GM18873 (cell line): ENCODE measurements at regions not wholly inside any gene's neighbourhood (a gene's known extent, or its start where the extent isn't known, plus 50 kb on each side); places are given as distances from the start of the nearest gene placed in this dataset.

Source experiments
- ATAC-seq: cut with Tn5 transposase; IDR thresholded peaks from one replicate; pipeline ENCODE4 v1.9.1; 2021; ENCODE audit warnings: mild to moderate bottlenecking, moderate library complexity, moderate number of reproducible peaks; ENCODE audit not compliant: unreplicated experiment, low FRiP score

GRCh38 chr3:70120357-70120966, 120.9 kb downstream of the SAMMSON start:
- ATAC-seq, result peak; percentile 99

- ATAC-seq, result no peak
Observed at GRCh38 chr3:70127192-70127591, 127.7 kb downstream of the SAMMSON start.

DNA sequence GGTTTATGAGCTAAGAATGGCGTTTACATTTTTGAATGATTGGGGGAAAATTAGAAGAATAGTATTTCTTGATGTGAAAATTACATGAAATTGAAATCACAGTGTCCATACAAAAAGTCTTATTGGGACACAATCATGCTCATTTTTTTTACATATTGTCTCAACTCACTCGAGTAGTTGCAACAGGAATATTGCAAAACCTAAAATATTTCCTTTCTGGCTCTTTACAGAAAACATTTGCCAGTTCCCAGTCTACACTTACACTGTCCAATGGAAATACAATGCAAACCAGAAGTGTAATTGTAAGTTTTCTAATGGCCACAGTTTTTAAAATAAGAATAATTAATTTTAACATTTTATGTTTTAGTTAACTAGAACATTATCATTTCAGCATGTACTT, 137.8 kb downstream of the SAMMSON start:
- no peak for ATAC-seq

GRCh38 chr3:70138606-70139005, 139.1 kb downstream of the SAMMSON start:
- no peak for ATAC-seq
